PC-3 (cell line): ENCODE measurements at regions not wholly inside any gene's neighbourhood (a gene's known extent, or its start where the extent isn't known, plus 50 kb on each side); places are given as distances from the start of the nearest gene placed in this dataset.

ENCODE experiments used
- ATAC-seq: fragments of 200-7000 bp; cut with Tn5 transposase; 2 replicates; pipeline ENCODE4 v1.9.1; 2020; ENCODE audit warnings: mild to moderate bottlenecking, moderate library complexity
- BruUV-seq: library from RNA; stranded (reverse); fragments of 400-500 nt; replicated peaks from 2 replicates; lab custom pipeline; 2021; lab: Mats Ljungman, UMichigan
- CTCF ChIA-PET: fragments of 300-600 bp; sonication (Branson Sonifier 250); formaldehyde crosslinking; loops from one replicate; lab custom pipeline; 2022; ENCODE audit warnings: antibody characterized with exemption; lab: Charles Lee
- POLR2A ChIA-PET: fragments of 300-600 bp; sonication (Branson Sonifier 250); formaldehyde crosslinking; loops from one replicate; lab custom pipeline; 2022; ENCODE audit warnings: antibody characterized with exemption; ENCODE audit not compliant: unreplicated experiment; lab: Charles Lee
- DNase-seq: peaks from one replicate; pipeline ENCODE4 v3.0.0-alpha.2; 2015
- H2AFZ ChIP-seq: fragments of 300-600 bp; sonication (generic); 2 replicates; pipeline ENCODE4 v1.6.0; 2016; ENCODE audit warnings: antibody characterized with exemption, low read length
- H3F3A ChIP-seq: fragments of 300-600 bp; sonication (generic); one replicate; pipeline ENCODE4 v1.6.0; 2017; ENCODE audit warnings: antibody characterized with exemption, low read length, control low read depth, mild to moderate bottlenecking; ENCODE audit not compliant: unreplicated experiment
- H3K27ac ChIP-seq: fragments of 300-600 bp; sonication (generic); 2 replicates; pipeline ENCODE4 v1.5.1; 2016; ENCODE audit warnings: mild to moderate bottlenecking, low read length
- H3K27me3 ChIP-seq: fragments of 300-600 bp; sonication (generic); 2 replicates; pipeline ENCODE4 v1.6.1; 2016; ENCODE audit warnings: low read length, mixed read lengths
- H3K36me3 ChIP-seq: fragments of 300-600 bp; sonication (generic); 2 replicates; pipeline ENCODE4 v1.6.1; 2016; ENCODE audit warnings: low read depth, mixed run types, low read length, mixed read lengths
- H3K4me1 ChIP-seq: fragments of 300-600 bp; sonication (generic); 2 replicates; pipeline ENCODE4 v1.5.1; 2016; ENCODE audit warnings: low read length; ENCODE audit not compliant: insufficient read depth
- H3K4me2 ChIP-seq: fragments of 300-600 bp; sonication (generic); 2 replicates; pipeline ENCODE4 v1.6.0; 2016; ENCODE audit warnings: low read length
- H3K4me3 ChIP-seq: fragments of 300-600 bp; sonication (generic); 2 replicates; pipeline ENCODE4 v1.5.1; 2016; ENCODE audit warnings: mild to moderate bottlenecking, low read length, mixed read lengths
- H3K79me2 ChIP-seq: fragments of 300-600 bp; sonication (generic); 2 replicates; pipeline ENCODE4 v1.6.1; 2017; ENCODE audit warnings: low read length, mixed read lengths
- H3K9ac ChIP-seq: fragments of 300-600 bp; sonication (generic); 2 replicates; pipeline ENCODE4 v1.6.0; 2016; ENCODE audit warnings: mild to moderate bottlenecking, low read length
- H3K9me2 ChIP-seq: fragments of 300-600 bp; sonication (generic); replicated peaks from 2 replicates; pipeline ENCODE4 v1.6.1; 2016; ENCODE audit warnings: mixed run types, low read length, mixed read lengths
- H3K9me3 ChIP-seq: fragments of 300-600 bp; sonication (generic); 2 replicates; pipeline ENCODE4 v1.6.1; 2016; ENCODE audit warnings: low read length, mixed read lengths
- H4K20me1 ChIP-seq: fragments of 300-600 bp; sonication (generic); 2 replicates; pipeline ENCODE4 v1.6.1; 2016; ENCODE audit warnings: low read length, mixed read lengths
- CTCF ChIP-seq: fragments of 300-600 bp; sonication (generic); conservative IDR thresholded peaks from 2 replicates; pipeline ENCODE4 v1.5.1; 2017; ENCODE audit warnings: antibody characterized with exemption, low read depth, mild to moderate bottlenecking, low read length
- EZH2 ChIP-seq: fragments of 300-600 bp; sonication (generic); IDR thresholded peaks from one replicate; pipeline ENCODE4 v1.6.1; 2017; ENCODE audit warnings: antibody characterized with exemption, mild to moderate bottlenecking, low read length; ENCODE audit not compliant: unreplicated experiment
- EZH2phosphoT487 ChIP-seq: fragments of 300-600 bp; sonication (generic); IDR thresholded peaks from 2 replicates; pipeline ENCODE4 v1.6.1; 2018; ENCODE audit warnings: mild to moderate bottlenecking, antibody characterized with exemption, low read length, borderline replicate concordance
- intact Hi-C: fragments of 100-400 bp; cut with micrococcal nuclease; formaldehyde crosslinking; loops from 2 replicates; pipeline ENCODE4 v1.9.0; 2023

DNA sequence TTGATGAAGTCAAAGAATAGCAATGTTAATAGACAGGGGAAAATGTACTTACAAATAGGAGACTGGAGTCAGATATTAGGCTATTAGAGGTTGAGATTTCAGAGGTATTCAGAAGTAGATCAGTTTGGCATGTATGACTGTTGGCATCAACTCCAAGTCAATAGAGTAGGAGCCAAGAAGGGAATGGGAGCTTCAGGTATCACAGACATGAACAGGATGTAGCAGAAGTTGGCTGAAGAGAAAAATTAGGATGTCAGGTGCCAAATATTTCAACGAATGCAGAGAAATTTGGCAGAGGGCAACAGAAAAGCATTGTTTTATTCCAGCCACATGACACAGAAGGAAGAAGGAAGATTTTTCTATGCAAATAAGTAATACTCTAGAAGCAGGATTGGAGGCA, 69.7 kb downstream of the GLYATL1 start:
- DNase-seq = no peak
- Histone ChIP-seq H3K4me1 (no peaks in the 10 kb centered on the region), H3K36me3 (no peaks in the 10 kb centered on the region)

DNA sequence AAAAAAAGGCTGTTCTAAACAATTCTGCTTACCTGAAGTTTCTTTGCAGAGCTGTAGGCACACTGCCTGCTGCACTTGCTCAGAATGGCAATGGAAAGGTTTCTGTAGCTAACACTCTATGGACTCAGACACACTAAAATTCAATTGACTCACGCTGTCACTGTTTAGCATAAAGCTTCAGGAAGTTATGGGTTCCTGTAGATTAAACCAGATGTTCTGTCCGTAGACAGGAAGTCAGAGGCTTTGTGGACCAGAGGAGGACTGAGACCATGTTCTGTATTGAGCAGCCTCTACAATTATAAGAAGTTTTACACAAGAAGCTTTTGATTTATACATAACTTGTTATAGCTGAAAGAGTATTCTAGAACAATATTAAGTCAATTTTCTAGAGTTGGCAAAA, 70.4 kb downstream of the GLYATL1 start:
- BruUV-seq = no TSS peak
- TF ChIP-seq CTCF = no peak
- TF ChIP-seq EZH2phosphoT487 = no peak
- no peak for TF ChIP-seq EZH2
- H3K4me1 ChIP-seq = no peaks in the 10 kb centered on the region
- H3K36me3 ChIP-seq = no peaks in the 10 kb centered on the region
- H3K27ac ChIP-seq = no peak overlapping the region
- POLR2A ChIA-PET = no interaction called here
- H3K9me3 ChIP-seq = no peaks in the 10 kb centered on the region
- no peaks in the 10 kb centered on the region for H3K79me2 ChIP-seq
- intact Hi-C loops = no loop called here
- no peaks in the 10 kb centered on the region for H4K20me1 ChIP-seq
- no peak overlapping the region for H3K9ac ChIP-seq
- H3K27me3 ChIP-seq = peaks cover 89% of the 10 kb centered on the region
- ATAC-seq = no peak
- H2AFZ ChIP-seq = no peak overlapping the region
- H3F3A ChIP-seq = no peaks in the 10 kb centered on the region
- CTCF ChIA-PET = no interaction called here
- no peaks in the 10 kb centered on the region for H3K9me2 ChIP-seq
- DNase-seq = no peak
- no peak overlapping the region for H3K4me3 ChIP-seq
- H3K4me2 ChIP-seq = no peak overlapping the region

More for the DNA sequence above, 69.7 kb downstream of the GLYATL1 start:
- ATAC-seq = no peak
- Histone ChIP-seq H3K27ac (no peak overlapping the region), H3K4me2 (no peak overlapping the region), H3K4me3 (no peak overlapping the region), H3K9me2 (no peaks in the 10 kb centered on the region), H3K27me3 (peaks cover 89% of the 10 kb centered on the region), H3K79me2 (no peaks in the 10 kb centered on the region), H3K9ac (no peak overlapping the region), H3K9me3 (no peaks in the 10 kb centered on the region), H2AFZ (no peak overlapping the region), H3F3A (no peaks in the 10 kb centered on the region), H4K20me1 (no peaks in the 10 kb centered on the region)
- CTCF ChIA-PET = no interaction called here
- TF ChIP-seq EZH2phosphoT487 (no peak), CTCF (no peak), EZH2 (no peak)
- POLR2A ChIA-PET = no interaction called here
- BruUV-seq = no TSS peak
- intact Hi-C loops = no loop called here

GRCh38 chr11:59010708-59011107, 71.4 kb downstream of the GLYATL1 start:
- H3K27me3 ChIP-seq = peaks cover 86% of the 10 kb centered on the region
- H3K9ac ChIP-seq = no peak overlapping the region
- ChIA-PET CTCF (no interaction called here), POLR2A (no interaction called here)
- H2AFZ ChIP-seq = no peak overlapping the region
- no peak for TF ChIP-seq EZH2
- TF ChIP-seq CTCF = no peak
- DNase-seq (no peak), ATAC-seq (no peak)
- no peaks in the 10 kb centered on the region for H3K4me1 ChIP-seq
- no peaks in the 10 kb centered on the region for H4K20me1 ChIP-seq
- intact Hi-C loops = no loop called here
- no peak overlapping the region for H3K4me2 ChIP-seq
- no peaks in the 10 kb centered on the region for H3K9me2 ChIP-seq
- H3K9me3 ChIP-seq = no peaks in the 10 kb centered on the region
- no peaks in the 10 kb centered on the region for H3F3A ChIP-seq
- H3K27ac ChIP-seq = no peak overlapping the region
- BruUV-seq = no TSS peak
- no peaks in the 10 kb centered on the region for H3K79me2 ChIP-seq
- H3K36me3 ChIP-seq = no peaks in the 10 kb centered on the region
- no peak overlapping the region for H3K4me3 ChIP-seq
